Lung (tissue), 11 donors: ENCODE measurements at regions not wholly inside any gene's neighbourhood (a gene's known extent, or its start where the extent isn't known, plus 50 kb on each side); places are given as distances from the start of the nearest gene placed in this dataset.
"Not testable (repeated sequence)": the region's sequence is repeated elsewhere in the genome, so short reads cannot be mapped to it uniquely, and the experiment has no call there.

Experiments
- ATAC-seq: fragments of 200-7000 bp; cut with Tn5 transposase; one replicate; pipeline ENCODE4 v1.9.1; 2020; ENCODE audit warnings: moderate number of reproducible peaks; ENCODE audit not compliant: insufficient read depth, low FRiP score
- DNase-seq, 3 donors: peaks; one replicate each; pipeline ENCODE4 v3.0.0-alpha.2; 2013 to 2017
- H3K27ac ChIP-seq, 2 donors: one replicate each; pipeline ENCODE4 v1.5.1; 2013; ENCODE audit warnings: mild to moderate bottlenecking in 2 of 2, moderate library complexity in 2 of 2, control low read depth in 1 of 2, inconsistent platforms in 1 of 2, low read depth in 1 of 2, low read length in 1 of 2
- H3K27me3 ChIP-seq, 3 donors: one replicate each; pipeline ENCODE4 v1.5.1; 2013; ENCODE audit warnings: low read length in 2 of 3; ENCODE audit not compliant: control insufficient read depth in 3 of 3, insufficient read depth in 3 of 3
- H3K36me3 ChIP-seq, 4 donors: one replicate each; pipeline ENCODE4 v1.5.1; 2013; ENCODE audit warnings: low read length in 4 of 4, mild to moderate bottlenecking in 1 of 4, moderate library complexity in 1 of 4; ENCODE audit not compliant: control insufficient read depth in 4 of 4, insufficient read depth in 4 of 4
- H3K4me1 ChIP-seq, 5 donors: one replicate each; pipeline ENCODE4 v1.5.1; 2013; ENCODE audit warnings: low read length in 5 of 5, mild to moderate bottlenecking in 2 of 5, moderate library complexity in 1 of 5; ENCODE audit not compliant: control insufficient read depth in 5 of 5, insufficient read depth in 5 of 5
- H3K4me3 ChIP-seq: one replicate; pipeline ENCODE4 v1.5.1; 2013; ENCODE audit warnings: mild to moderate bottlenecking, control low read depth, moderate library complexity
- H3K9ac ChIP-seq, 2 donors: one replicate each; pipeline ENCODE4 v1.5.1; 2013; ENCODE audit warnings: low read length in 2 of 2, control low read depth in 1 of 2; ENCODE audit not compliant: insufficient read depth in 1 of 2
- H3K9me3 ChIP-seq, 4 donors: one replicate each; pipeline ENCODE4 v1.5.1; 2013; ENCODE audit warnings: low read length in 3 of 4, mild to moderate bottlenecking in 1 of 4, moderate library complexity in 1 of 4; ENCODE audit not compliant: control insufficient read depth in 4 of 4, insufficient read depth in 3 of 4
- CTCF ChIP-seq: IDR thresholded peaks from 2 replicates; pipeline ENCODE4 v1.5.1; 2012; ENCODE audit warnings: mild to moderate bottlenecking; ENCODE audit errors: control extremely low read depth, extremely low read depth
- WGBS, 2 donors: extraction: QIAGEN DNeasy Blood & Tissue Kit; methylation state at CpG; one replicate each; pipeline ENCODE4 v1.1.7; 2013; 5-methylcytosine and 5-hydroxymethylcytosine counted together
- donor health status: control.
- donor health status: control.
- donor health status: Bipolar disorder and iron deficiency.
- donor health status: healthy.
- donor health status: DM: yes; HTN: yes; CAD: no.

GRCh38 chr18:1848716-1849115 is 722.6 kb downstream of the METTL4 start:
- no peaks in the 10 kb centered on the region for H3K36me3 ChIP-seq
- WGBS, 2 donors = 76 to 79% methylated on average over 1 of the region's 1 CpG
- H3K9ac ChIP-seq = no peak overlapping the region
- TF ChIP-seq CTCF = no peak
- H3K27me3 ChIP-seq = no peaks in the 10 kb centered on the region
- H3K4me1 ChIP-seq = no peaks in the 10 kb centered on the region
- peaks cover 0 to 1% (median 0%) of the 10 kb centered on the region in 4 donors for H3K9me3 ChIP-seq
- no peak overlapping the region for H3K4me3 ChIP-seq
- H3K27ac ChIP-seq = no peak overlapping the region
- ATAC-seq (no peak), DNase-seq (no peak)

DNA sequence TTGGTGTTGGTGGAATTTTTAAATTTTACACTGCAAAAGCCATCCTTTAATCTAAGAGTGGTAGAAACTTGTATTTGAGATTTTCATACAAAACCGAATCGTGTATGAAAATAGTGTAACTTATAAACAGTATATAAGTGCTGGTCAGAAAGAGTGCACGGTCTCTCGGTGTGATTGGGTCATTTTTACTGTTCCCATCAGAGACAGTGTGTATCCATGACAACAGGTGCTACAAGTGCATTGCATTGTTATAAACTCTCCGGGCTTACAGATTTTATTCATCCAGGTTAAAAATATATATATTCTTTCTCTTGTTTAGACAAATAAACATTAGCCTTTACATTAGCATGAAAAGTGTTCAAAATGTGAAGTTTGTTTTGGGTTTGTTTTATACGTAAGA is 721.9 kb downstream of the METTL4 start:
- TF ChIP-seq CTCF = no peak
- Histone ChIP-seq H3K27ac (no peak overlapping the region), H3K4me1 (no peaks in the 10 kb centered on the region), H3K9ac (no peak overlapping the region), H3K4me3 (no peak overlapping the region), H3K36me3 (no peaks in the 10 kb centered on the region), H3K9me3 (peaks cover 0 to 1% (median 0%) of the 10 kb centered on the region in 4 donors), H3K27me3 (no peaks in the 10 kb centered on the region)
- 85 to 88% methylated on average over 6 of the region's 6 CpGs for WGBS, 2 donors
- no peak for ATAC-seq
- no peak for DNase-seq

DNA sequence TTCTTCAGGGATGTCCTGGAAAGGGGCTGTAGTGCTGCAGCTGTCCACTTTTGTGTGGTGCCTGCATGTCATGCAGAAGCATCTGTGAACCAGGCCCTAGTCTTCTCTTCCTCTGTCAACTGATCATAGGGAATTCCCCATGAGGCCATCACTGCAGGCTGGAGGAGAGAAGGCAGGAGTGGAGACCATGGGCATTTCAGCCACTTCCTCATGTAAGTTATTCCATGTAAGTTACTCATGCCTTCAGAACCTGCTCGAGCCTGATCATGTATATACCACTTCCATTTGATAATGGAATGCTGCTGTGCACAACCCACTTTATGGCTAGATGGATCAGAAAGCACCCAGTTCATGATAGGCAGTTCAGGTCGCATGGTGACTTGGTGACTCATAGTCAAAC is 714.0 kb downstream of the METTL4 start:
- WGBS, 2 donors = 69 to 85% methylated on average over 2 of the region's 2 CpGs
- not testable (repeated sequence) for H3K27me3 ChIP-seq, H3K4me1 ChIP-seq, DNase-seq, H3K9me3 ChIP-seq, H3K9ac ChIP-seq, H3K27ac ChIP-seq, H3K4me3 ChIP-seq, H3K36me3 ChIP-seq, ATAC-seq

DNA sequence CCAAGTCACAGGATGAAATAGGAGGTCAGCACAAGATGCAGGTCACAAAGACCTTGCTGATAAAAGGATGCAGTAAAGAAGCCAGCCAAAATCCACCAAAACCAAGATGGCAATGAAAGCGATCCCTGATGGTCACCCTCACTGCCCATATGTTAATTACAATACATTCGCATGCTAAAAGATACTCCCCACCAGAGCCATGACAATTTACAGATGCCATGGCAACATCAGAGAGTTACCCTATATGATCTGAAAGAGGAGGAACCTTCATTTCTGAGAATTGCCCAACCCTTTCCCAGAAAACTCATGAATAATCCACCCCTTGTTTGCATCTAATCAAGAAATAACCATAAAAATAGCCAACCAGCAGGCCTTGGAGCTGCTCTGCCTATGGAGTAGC is 709.8 kb downstream of the METTL4 start:
- no peak for TF ChIP-seq CTCF
- H3K4me3 ChIP-seq = no peak overlapping the region
- no peaks in the 10 kb centered on the region for H3K4me1 ChIP-seq
- WGBS, 2 donors = 94 to 97% methylated on average over 2 of the region's 2 CpGs
- peaks cover 0 to 9% (median 0%) of the 10 kb centered on the region in 4 donors for H3K9me3 ChIP-seq
- no peak for DNase-seq
- no peak for ATAC-seq
- H3K36me3 ChIP-seq = no peaks in the 10 kb centered on the region
- H3K9ac ChIP-seq = no peak overlapping the region
- H3K27me3 ChIP-seq = no peaks in the 10 kb centered on the region
- no peak overlapping the region for H3K27ac ChIP-seq
